Astrocyte of the spinal cord (primary cell): ENCODE measurements at regions not wholly inside any gene's neighbourhood (a gene's known extent, or its start where the extent isn't known, plus 50 kb on each side); places are given as distances from the start of the nearest gene placed in this dataset.

Source experiments
- DNase-seq: peaks from one replicate; pipeline ENCODE4 v3.0.0; 2011; ENCODE audit warnings: low read depth, low spot score
- H3K4me3 ChIP-seq: 2 replicates; pipeline ENCODE4 v1.5.1; 2011; ENCODE audit warnings: low read depth, mild to moderate bottlenecking, low read length, moderate library complexity
- in situ Hi-C: cut with HindIII; loops from 2 replicates; pipeline ENCODE4 v1.10.0; 2017; ENCODE audit warnings: low sequenced_read_pairs
- TF ChIP-seq, protein P1 (sequence below): IDR thresholded peaks from 2 replicates; pipeline ENCODE4 v1.5.1; 2012; ENCODE audit warnings: low read depth, mild to moderate bottlenecking, low read length, inconsistent platforms

DNA sequence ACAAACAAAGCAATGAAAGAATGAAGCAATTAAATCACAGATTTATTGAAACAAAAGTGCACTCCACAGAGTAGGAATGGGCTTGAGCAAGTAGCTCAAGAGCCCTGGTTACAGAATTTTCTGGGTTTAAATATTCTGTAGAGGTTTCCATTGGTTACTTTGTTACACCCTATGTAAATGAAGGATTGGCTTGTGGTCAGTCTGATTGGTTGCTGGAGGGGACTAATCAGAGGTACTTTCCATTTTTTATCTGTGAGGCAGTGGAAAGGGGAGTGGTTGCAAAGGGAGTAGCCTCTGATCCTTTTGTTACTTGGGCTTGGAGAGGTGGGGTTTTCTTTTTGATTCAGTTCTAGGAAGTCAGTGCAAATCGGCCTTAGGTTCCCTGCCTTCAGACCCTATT lies 253.3 kb downstream of the ARL6IP6 start:
- TF ChIP-seq, protein P1, sequence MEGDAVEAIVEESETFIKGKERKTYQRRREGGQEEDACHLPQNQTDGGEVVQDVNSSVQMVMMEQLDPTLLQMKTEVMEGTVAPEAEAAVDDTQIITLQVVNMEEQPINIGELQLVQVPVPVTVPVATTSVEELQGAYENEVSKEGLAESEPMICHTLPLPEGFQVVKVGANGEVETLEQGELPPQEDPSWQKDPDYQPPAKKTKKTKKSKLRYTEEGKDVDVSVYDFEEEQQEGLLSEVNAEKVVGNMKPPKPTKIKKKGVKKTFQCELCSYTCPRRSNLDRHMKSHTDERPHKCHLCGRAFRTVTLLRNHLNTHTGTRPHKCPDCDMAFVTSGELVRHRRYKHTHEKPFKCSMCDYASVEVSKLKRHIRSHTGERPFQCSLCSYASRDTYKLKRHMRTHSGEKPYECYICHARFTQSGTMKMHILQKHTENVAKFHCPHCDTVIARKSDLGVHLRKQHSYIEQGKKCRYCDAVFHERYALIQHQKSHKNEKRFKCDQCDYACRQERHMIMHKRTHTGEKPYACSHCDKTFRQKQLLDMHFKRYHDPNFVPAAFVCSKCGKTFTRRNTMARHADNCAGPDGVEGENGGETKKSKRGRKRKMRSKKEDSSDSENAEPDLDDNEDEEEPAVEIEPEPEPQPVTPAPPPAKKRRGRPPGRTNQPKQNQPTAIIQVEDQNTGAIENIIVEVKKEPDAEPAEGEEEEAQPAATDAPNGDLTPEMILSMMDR = no peak
- DNase-seq = no peak
- no peak overlapping the region for H3K4me3 ChIP-seq
- in situ Hi-C loops = no loop called here

GRCh38 chr2:152962446-152962845 lies 244.0 kb downstream of the ARL6IP6 start:
- no peak overlapping the region for H3K4me3 ChIP-seq
- TF ChIP-seq, protein P1 = no peak
- no peak for DNase-seq
- in situ Hi-C loops = no loop called here

DNA sequence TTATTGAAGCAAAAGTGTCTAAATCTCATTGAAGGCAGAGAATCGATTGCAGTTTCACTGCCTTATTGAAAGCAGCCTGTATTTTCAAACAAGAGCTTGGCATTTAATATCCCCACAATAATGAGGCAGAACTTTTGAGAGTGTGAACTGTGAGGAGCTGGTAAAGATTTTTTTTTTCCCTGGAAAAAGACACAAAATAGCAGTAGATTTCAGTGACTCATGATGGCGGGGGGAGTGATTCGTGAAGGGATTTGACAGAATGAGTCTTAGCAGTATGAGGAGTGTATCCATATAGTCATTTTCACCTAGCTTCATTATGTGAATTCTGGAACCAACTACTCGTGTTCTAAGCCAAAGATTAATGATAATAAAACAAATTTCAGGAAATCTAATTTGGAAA lies 242.9 kb downstream of the ARL6IP6 start:
- no peak overlapping the region for H3K4me3 ChIP-seq
- TF ChIP-seq, protein P1 = no peak
- no peak for DNase-seq
- in situ Hi-C loops = no loop called here

DNA sequence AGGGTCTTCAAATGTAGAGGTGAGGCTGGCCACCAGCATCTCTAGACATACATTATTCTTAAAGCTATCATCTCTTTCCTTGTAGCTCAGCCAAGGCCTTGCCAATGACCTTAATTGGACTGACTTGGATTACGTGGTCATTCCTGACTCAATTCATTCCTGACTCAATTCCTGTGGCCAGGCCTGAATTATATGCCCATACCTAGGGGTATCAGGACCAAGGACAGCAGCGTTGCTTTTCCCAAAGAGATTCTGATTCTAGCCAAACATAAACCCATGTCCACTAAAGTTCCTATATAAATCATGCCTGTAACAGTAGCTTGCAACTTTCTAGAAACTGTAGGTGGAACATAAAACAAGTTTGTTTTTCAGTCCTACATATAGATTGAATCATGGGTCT lies 231.7 kb downstream of the ARL6IP6 start:
- no peak overlapping the region for H3K4me3 ChIP-seq
- DNase-seq = peak; percentile 2
- in situ Hi-C loops = no loop called here
- TF ChIP-seq, protein P1 = no peak

DNA sequence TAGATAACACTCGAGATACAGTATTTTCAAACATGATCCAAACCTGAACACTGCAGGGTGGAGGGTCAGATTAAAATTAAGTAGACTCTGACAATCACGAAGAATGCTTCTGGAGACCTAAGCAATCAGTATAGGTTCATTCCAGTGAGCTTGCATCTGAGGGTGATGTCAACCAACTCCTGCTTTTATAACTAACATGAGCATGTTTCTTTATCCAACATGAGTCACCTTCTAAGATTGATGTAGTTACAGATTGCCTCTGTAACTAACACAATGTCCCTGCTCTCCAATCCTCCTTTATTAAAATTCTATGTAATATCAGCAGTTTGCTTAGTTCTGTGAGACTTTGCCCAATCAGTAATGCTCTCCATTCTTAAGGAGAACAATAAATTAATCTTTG lies 225.7 kb downstream of the ARL6IP6 start:
- TF ChIP-seq, protein P1 = no peak
- in situ Hi-C loops = no loop called here
- H3K4me3 ChIP-seq = no peak overlapping the region
- DNase-seq = no peak

GRCh38 chr2:152942940-152943440 lies 224.6 kb downstream of the ARL6IP6 start:
- no peak overlapping the region for H3K4me3 ChIP-seq
- in situ Hi-C loops = no loop called here
- TF ChIP-seq, protein P1 = no peak
- no peak for DNase-seq

- TF ChIP-seq, protein P1 = no peak
- H3K4me3 ChIP-seq = no peak overlapping the region
Measured at GRCh38 chr2:152930501-152930900, 212.1 kb downstream of the ARL6IP6 start.

More at GRCh38 chr2:152930501-152930900, 212.1 kb downstream of the ARL6IP6 start:
- no peak for DNase-seq
- in situ Hi-C loops = no loop called here
